Choroid plexus epithelial cell (primary cell): ENCODE measurements at regions not wholly inside any gene's neighbourhood (a gene's known extent, or its start where the extent isn't known, plus 50 kb on each side); places are given as distances from the start of the nearest gene placed in this dataset.
"Not testable (repeated sequence)": the region's sequence is repeated elsewhere in the genome, so short reads cannot be mapped to it uniquely, and the experiment has no call there.

Experiments
- DNase-seq: peaks from one replicate; pipeline ENCODE4 v3.0.0-alpha.2; 2010; ENCODE audit warnings: low read depth
- H3K4me3 ChIP-seq: 2 replicates; pipeline ENCODE4 v1.5.1; 2011; ENCODE audit warnings: low read depth, mild to moderate bottlenecking, control low read depth, low read length, moderate library complexity
- TF ChIP-seq, protein P1 (sequence below): conservative IDR thresholded peaks from 2 replicates; pipeline ENCODE4 v1.5.1; 2011; ENCODE audit warnings: low read depth, mild to moderate bottlenecking, control low read depth, inconsistent platforms, low read length, moderate library complexity

DNA sequence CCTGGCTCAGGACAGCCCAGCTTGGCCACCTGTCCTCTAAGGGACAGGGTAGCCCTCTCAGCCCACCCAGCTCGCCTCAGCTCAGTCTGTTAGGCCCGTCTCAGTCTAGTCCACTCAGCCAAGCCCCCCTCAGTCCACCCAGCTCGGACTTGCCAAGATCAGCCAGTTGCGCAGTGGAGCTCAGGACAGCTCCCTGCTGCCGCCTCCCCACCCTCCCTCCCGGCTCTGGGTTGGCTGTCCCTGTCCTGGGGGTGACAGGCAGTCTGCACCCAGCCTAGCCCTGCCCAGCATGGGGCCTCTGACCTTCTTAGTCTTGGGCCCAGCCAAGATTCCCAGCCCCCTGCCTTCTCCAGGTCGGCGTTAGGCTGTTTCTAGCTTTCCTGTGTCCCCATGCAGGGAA is 196.9 kb downstream of the TMEM121 start:
- not testable (repeated sequence) for H3K4me3 ChIP-seq, DNase-seq

DNA sequence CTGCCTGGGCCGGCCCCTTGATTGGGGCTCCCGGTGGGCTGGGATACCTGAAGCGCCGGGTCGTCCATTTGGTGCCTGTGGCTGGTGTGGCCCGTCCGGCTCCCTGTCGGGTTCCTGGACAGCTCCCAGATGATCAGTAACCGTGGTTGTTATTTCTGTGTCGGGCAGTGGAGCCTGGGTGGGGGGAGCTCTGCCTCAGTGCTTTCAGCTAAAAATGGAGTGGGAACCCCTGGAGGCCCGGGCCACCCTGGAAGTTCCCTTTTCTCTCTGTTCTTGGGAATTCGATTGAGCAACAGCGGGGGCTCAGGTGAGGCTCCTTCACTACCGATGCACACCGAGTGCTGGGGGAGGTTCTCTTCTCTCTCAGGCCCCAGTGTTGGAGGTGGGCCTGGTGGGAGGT is 197.4 kb downstream of the TMEM121 start:
- not testable (repeated sequence) for H3K4me3 ChIP-seq, DNase-seq

DNA sequence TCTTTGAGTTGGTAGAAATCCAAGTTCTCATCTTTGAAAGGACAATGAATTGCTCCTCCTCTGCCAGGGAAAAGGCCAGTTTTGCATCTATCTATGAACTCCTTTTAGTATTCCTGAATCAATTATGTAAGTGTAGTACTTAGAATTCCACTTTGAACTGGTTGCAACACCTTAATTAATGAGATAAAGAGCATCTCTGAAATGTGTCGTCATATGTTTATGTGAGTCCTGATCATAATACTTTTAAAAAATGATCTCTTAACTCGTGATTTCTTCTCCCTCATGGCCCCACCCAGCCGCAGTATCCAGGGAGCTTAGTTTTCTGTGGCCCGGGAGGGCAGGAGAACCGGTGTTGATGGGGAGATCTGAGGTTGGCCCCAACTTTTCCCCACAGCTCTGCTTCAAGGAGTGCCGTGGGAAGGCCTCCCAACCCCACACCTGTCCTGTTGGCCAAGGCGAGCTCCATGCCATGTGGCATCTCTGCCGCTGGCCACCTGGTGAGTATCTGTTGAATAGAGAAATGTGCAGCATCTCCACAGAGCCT is 203.5 kb downstream of the TMEM121 start:
- H3K4me3 ChIP-seq, DNase-seq: not testable (repeated sequence)

DNA sequence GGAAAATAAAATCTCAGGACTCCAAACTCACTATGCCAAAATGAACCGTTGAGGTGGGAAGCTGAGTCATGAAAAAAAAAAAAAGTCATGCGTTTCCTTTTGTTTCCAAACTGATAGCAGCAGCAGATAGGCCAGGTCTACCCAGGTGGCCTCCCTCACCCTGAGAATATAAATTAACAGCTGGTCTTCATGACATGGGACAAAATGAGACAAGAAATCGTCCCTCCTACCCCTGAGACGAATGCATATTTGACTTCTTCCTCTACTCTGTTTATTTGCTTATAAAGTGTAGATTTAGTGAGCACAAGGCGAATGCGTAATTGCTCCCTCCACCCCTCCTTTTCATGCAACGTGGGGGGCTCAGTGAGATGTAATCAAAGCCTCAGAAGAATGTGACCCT is 204.3 kb downstream of the TMEM121 start:
- H3K4me3 ChIP-seq, DNase-seq: not testable (repeated sequence)

DNA sequence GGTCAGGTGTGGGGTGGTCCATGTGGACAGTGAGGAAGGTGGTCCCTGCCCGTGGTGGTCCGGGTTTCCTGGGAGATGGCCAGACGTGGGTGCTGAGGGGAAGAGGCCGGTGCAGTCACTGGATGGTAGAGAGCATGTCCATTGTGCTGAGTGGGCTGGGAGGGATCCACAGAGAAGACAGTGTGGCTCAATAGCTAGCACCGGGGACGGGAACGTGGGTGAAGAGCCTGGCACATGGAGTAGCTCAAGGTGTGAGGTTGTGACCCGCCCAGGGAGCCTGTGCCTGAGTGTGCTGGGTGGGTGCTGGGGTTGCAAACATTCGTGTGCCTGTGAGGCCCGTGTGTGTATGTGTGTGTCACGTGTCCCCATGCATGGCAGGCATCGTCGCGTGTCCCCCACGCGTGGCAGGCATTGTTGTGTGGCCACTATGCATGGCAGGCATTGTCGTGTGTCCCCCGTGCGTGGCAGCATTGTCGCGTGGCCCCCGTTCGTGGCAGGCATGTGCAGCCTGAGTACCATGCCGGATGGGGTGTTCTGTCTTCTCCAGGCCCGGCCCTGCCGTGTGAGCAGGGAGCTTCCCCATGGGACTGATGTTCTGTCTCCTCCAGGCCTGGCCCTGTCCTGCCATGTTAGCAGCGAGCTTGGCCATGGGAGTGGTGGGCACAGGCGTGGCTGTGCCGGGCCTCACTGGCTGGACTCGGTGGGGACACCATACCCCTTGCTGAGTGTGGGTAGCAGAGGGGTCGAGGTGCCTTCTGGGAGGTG is 205.0 kb downstream of the TMEM121 start:
- not testable (repeated sequence) for DNase-seq

DNA sequence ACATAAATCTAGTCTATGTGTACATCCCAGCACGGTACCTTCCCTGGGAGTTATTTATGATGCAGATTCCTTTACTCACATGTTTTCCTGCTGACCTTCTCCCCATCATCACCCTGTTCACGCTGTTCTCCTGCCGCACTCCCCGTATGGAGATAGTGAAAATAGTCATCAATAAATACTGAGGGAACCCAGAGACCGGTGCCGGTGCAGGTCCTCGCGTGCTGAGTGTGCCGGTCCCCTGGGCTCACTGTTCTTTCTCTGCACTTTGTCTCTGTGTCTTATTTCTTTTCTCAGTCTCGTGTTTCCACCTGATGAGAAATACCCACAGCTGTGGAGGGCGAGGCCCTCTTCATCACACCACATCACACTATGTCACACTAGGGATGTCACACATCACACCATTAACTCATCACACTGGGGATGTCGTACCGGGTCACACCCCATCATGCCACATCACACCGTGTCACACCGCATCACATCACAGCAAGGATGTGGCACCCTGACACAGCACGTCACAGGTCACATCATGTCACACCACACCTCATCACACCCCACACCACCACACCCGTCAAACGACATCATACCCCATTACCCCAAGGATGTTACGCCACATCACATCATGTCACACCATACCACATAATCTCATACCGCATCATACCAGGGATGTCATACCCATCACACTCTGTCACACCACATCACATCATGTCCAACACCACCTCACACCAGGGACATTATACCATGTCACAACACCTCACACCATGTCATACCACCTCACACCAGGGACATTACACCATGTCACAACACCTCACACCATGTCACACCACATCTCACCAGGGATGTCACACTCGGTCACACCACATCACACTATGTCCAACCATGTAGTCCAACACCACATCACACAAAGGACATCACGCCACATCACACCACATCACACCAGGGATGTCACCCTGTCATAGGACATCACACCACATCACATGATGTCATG is 207.0 kb downstream of the TMEM121 start:
- DNase-seq = no peak
- TF ChIP-seq, protein P1, sequence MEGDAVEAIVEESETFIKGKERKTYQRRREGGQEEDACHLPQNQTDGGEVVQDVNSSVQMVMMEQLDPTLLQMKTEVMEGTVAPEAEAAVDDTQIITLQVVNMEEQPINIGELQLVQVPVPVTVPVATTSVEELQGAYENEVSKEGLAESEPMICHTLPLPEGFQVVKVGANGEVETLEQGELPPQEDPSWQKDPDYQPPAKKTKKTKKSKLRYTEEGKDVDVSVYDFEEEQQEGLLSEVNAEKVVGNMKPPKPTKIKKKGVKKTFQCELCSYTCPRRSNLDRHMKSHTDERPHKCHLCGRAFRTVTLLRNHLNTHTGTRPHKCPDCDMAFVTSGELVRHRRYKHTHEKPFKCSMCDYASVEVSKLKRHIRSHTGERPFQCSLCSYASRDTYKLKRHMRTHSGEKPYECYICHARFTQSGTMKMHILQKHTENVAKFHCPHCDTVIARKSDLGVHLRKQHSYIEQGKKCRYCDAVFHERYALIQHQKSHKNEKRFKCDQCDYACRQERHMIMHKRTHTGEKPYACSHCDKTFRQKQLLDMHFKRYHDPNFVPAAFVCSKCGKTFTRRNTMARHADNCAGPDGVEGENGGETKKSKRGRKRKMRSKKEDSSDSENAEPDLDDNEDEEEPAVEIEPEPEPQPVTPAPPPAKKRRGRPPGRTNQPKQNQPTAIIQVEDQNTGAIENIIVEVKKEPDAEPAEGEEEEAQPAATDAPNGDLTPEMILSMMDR = no peak
- H3K4me3 ChIP-seq = no peak overlapping the region

More for the DNA sequence above, 205.0 kb downstream of the TMEM121 start:
- H3K4me3 ChIP-seq = not testable (repeated sequence)

DNA sequence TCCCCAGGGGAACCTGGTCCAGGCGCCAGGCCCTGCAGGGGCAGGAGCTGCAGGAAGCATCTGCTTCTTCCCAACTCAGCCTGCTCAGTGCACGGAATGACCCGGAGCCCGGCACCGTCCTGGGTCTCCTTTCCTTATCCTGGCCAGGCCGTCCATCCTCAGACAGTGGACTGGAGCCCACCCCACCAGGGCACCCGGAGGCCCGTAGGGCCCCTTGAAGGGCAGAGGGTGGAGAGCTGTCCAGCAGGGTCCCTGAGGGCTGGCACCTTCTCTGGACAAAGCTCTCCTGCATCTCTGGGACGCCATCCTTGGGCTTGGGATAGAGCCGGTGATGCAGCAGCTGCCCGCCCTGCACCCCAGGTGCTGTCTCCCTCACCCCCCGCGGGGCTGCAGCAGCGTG is 207.9 kb downstream of the TMEM121 start:
- DNase-seq, H3K4me3 ChIP-seq: not testable (repeated sequence)

DNA sequence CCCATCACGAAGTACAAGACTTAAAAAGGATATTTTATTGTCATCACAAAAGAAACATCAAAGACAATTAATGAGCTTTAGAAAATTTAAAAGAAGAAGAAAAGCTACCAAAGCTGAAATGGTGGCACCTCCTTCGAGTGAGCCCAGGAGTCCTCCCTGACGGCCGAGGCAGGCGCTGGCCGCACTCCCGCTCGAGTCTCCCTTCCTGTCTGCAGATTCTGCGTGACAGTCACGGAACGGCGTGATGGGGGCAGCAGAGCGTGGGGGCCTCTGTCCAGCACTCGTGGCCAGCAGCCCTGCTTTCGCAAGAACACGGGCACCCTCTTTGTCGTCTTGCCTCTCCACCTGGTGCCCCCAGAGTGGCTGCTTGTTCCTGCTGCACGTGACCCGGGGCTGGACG is 209.9 kb downstream of the TMEM121 start:
- not testable (repeated sequence) for H3K4me3 ChIP-seq, DNase-seq

DNA sequence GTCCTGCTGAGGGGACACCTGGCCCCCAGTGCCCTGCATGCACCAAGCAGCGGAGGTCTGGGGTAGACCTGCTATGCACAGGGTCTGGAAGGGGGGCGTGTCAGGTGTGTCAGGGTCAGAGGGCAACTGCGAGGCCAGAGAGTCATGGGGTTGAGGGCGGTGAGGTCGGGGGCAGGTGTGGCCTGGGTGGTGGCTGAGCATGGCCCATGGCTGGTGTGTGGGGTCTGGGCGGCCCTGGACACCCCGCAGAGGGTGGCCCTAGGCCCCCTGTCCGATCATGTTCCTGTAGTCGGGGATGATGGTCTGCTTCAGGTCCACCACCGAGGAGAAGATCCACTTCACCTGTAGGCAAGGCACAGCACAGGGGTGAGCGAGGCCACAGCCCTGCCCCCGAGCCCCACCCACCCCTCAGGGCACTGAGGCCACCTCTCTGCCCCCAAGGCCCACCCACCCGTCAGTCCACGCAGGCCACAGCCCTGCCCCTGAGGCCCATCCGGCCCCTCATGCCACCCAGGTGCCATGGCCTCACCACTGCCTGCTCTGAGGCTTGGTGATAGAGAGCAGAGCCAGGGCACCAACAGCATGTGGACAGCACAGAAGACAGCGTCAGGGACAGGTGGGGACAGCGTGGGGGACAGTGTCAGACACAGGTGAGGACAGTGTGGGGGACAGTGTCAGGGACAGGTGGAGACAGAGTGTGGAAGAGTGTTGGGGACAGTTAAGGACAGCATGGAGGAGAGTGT is 211.3 kb downstream of the TMEM121 start:
- TF ChIP-seq, protein P1 = no peak
- no peak for DNase-seq
- no peak overlapping the region for H3K4me3 ChIP-seq

DNA sequence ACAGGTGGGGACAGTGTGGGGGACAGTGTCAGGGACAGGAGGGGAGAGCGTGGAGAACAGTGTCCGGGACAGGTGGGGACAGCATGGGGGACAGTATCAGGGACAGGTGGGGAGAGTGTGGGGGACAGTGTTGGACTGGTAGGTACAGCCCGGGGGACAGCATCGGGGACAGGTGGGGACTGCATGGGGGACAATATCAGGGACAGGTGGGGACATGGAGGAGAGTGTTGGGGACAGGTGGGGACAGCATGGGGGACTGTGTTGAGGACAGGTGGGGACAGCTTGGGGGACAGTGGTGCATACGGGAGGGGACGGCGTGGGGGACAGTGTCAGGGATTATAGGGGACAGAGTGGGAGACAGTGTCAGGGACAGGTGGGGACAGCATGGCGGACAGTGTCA is 212.3 kb downstream of the TMEM121 start:
- TF ChIP-seq, protein P1 = no peak
- H3K4me3 ChIP-seq = no peak overlapping the region
- no peak for DNase-seq
